K562 (cell line): ENCODE measurements at regions not wholly inside any gene's neighbourhood (a gene's known extent, or its start where the extent isn't known, plus 50 kb on each side); places are given as distances from the start of the nearest gene placed in this dataset.

Source experiments
- CTBP1 ChIP-seq: fragments of 450-650 bp; IDR thresholded peaks from 2 replicates; pipeline ENCODE4 v1.6.1; 2016; ENCODE audit warnings: borderline replicate concordance
- ELF4 ChIP-seq: fragments of 450-650 bp; formaldehyde crosslinking; IDR thresholded peaks from 2 replicates; pipeline ENCODE4 v1.4.0; 2022; ENCODE audit warnings: missing genetic modification characterization
- NR3C1 ChIP-seq: sonication (generic); formaldehyde crosslinking; IDR thresholded peaks from 2 replicates; pipeline ENCODE4 v1.8.1; 2022; ENCODE audit warnings: missing genetic modification reagents
- RAD21 ChIP-seq, 2 experiments: fragments of 250-450 bp in 1 of 2; fragments of 450-650 bp in 1 of 2; sonication (Bioruptor Pico) in 1 of 2; formaldehyde crosslinking in 1 of 2; IDR thresholded peaks in 1 of 2; conservative IDR thresholded peaks in 1 of 2; 2 replicates each; pipeline versions ENCODE4 v1.4.0 to v1.8.0; 2020 to 2022; ENCODE audit warnings: mild to moderate bottlenecking in 2 of 2, moderate library complexity in 1 of 2
- SMAD3 ChIP-seq: fragments of 450-650 bp; formaldehyde crosslinking; conservative IDR thresholded peaks from 2 replicates; pipeline ENCODE4 v1.4.0; 2020; ENCODE audit warnings: mild to moderate bottlenecking
- TF ChIP-seq, protein P1 (sequence below): sonication (generic); formaldehyde crosslinking; IDR thresholded peaks from 2 replicates; pipeline ENCODE4 v1.9.0; 2022; ENCODE audit warnings: mild to moderate bottlenecking, missing genetic modification reagents
- TF ChIP-seq, protein P2 (sequence below): fragments of 450-650 bp; formaldehyde crosslinking; IDR thresholded peaks from 2 replicates; pipeline ENCODE4 v1.4.0; 2022; ENCODE audit warnings: mild to moderate bottlenecking, moderate library complexity

DNA sequence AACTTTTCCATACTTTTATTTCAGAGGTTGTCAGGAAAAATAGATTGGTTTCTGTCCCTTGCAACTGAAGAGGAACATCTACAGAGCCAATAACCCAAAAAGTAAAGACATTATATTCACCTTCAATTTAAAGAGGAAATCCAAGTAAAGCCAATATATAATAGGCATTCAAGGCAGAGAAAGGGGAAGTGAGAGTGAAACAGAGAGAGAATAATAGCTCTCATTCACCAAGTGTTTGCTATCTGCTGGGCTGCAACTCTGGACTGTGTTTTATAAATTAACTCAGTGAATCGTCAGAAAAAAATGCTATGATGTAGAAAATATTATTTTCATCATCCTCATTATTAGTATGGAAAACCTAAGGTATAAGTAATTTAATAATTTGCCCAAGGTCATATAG, 448.5 kb downstream of the TRAM1L1 start:
- TF ChIP-seq ELF4 (CRISPR knock-in tag) (no peak), SMAD3 (CRISPR knock-in tag) (no peak), RAD21 (CRISPR knock-in tag; conservative IDR thresholded peaks at IDR 0.05 in 1 of 2, IDR thresholded peaks at IDR 0.05 in 1 of 2) (no peak), CTBP1 (no peak), NR3C1 (no peak)
- TF ChIP-seq, protein P1, sequence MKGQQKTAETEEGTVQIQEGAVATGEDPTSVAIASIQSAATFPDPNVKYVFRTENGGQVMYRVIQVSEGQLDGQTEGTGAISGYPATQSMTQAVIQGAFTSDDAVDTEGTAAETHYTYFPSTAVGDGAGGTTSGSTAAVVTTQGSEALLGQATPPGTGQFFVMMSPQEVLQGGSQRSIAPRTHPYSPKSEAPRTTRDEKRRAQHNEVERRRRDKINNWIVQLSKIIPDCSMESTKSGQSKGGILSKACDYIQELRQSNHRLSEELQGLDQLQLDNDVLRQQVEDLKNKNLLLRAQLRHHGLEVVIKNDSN: no peak
- TF ChIP-seq, protein P2, sequence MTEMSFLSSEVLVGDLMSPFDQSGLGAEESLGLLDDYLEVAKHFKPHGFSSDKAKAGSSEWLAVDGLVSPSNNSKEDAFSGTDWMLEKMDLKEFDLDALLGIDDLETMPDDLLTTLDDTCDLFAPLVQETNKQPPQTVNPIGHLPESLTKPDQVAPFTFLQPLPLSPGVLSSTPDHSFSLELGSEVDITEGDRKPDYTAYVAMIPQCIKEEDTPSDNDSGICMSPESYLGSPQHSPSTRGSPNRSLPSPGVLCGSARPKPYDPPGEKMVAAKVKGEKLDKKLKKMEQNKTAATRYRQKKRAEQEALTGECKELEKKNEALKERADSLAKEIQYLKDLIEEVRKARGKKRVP (CRISPR knock-in tag): no peak
